ENCODE measurements at regions not wholly inside any gene's neighbourhood (a gene's known extent, or its start where the extent isn't known, plus 50 kb on each side); places are given as distances from the start of the nearest gene placed in this dataset.

DNA sequence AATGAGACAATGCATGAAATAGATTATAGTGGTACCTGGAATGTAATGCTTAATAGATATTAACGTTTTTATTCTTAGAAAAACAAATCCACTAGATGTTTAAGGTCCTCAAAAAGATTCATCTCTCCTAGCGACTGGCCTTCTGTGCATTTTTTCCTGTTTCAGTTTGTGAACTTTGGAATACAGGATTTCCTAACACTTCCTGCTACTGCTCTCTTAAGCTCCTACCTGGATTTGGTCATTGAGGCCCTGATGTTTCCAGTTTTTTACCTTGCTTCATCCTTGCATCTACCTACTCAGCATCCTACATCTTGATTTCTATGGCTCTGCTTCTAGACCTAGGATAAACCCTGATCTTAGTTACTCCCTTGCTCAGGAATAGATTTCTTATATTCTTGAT is 188.4 kb downstream of the ABCC12 start:
- no peaks in the 10 kb centered on the region for H3K27me3 ChIP-seq (ENCODE audit: low read depth, low read length)
- no peaks in the 10 kb centered on the region for H3K4me1 ChIP-seq (ENCODE audit: control insufficient read depth in 1 of 2, insufficient read depth in 2 of 2, low read length in 2 of 2)
- H3K27ac ChIP-seq (ENCODE audit: low read length), result no peak overlapping the region
- no peaks in the 10 kb centered on the region for H3K36me3 ChIP-seq (ENCODE audit: control insufficient read depth in 1 of 2, insufficient read depth in 2 of 2, low read length in 2 of 2)
- H3K9me3 ChIP-seq (ENCODE audit: control insufficient read depth in 1 of 2, low read length in 2 of 2), result no peaks in the 10 kb centered on the region
- no peak overlapping the region for H3K4me3 ChIP-seq (ENCODE audit: low read depth in 1 of 2, low read length in 2 of 2)

- H3K4me1 ChIP-seq (ENCODE audit: control insufficient read depth in 1 of 2, insufficient read depth in 2 of 2, low read length in 2 of 2), result no peaks in the 10 kb centered on the region
- no peaks in the 10 kb centered on the region for H3K27me3 ChIP-seq (ENCODE audit: low read depth, low read length)
- H3K36me3 ChIP-seq (ENCODE audit: control insufficient read depth in 1 of 2, insufficient read depth in 2 of 2, low read length in 2 of 2), result no peaks in the 10 kb centered on the region
- no peak overlapping the region for H3K27ac ChIP-seq (ENCODE audit: low read length)
- no peaks in the 10 kb centered on the region for H3K9me3 ChIP-seq (ENCODE audit: control insufficient read depth in 1 of 2, low read length in 2 of 2)
- H3K4me3 ChIP-seq (ENCODE audit: low read depth in 1 of 2, low read length in 2 of 2), result no peak overlapping the region
Measured at GRCh38 chr16:47966325-47966724, 189.5 kb downstream of the ABCC12 start.

- no peaks in the 10 kb centered on the region for H3K27me3 ChIP-seq (ENCODE audit: low read depth, low read length)
- no peak overlapping the region for H3K27ac ChIP-seq (ENCODE audit: low read length)
- H3K4me1 ChIP-seq (ENCODE audit: control insufficient read depth in 1 of 2, insufficient read depth in 2 of 2, low read length in 2 of 2), result no peaks in the 10 kb centered on the region
- H3K36me3 ChIP-seq (ENCODE audit: control insufficient read depth in 1 of 2, insufficient read depth in 2 of 2, low read length in 2 of 2), result no peaks in the 10 kb centered on the region
- no peak overlapping the region for H3K4me3 ChIP-seq (ENCODE audit: low read depth in 1 of 2, low read length in 2 of 2)
- H3K9me3 ChIP-seq (ENCODE audit: control insufficient read depth in 1 of 2, low read length in 2 of 2), result no peaks in the 10 kb centered on the region
Measured at GRCh38 chr16:47965439-47965838, 190.4 kb downstream of the ABCC12 start.

- Histone ChIP-seq H3K36me3 (ENCODE audit: control insufficient read depth in 1 of 2, insufficient read depth in 2 of 2, low read length in 2 of 2) (no peaks in the 10 kb centered on the region), H3K4me3 (ENCODE audit: low read depth in 1 of 2, low read length in 2 of 2) (no peak overlapping the region), H3K27ac (ENCODE audit: low read length) (no peak overlapping the region), H3K9me3 (ENCODE audit: control insufficient read depth in 1 of 2, low read length in 2 of 2) (no peaks in the 10 kb centered on the region), H3K4me1 (ENCODE audit: control insufficient read depth in 1 of 2, insufficient read depth in 2 of 2, low read length in 2 of 2) (no peaks in the 10 kb centered on the region), H3K27me3 (ENCODE audit: low read depth, low read length) (no peaks in the 10 kb centered on the region)
Measured at GRCh38 chr16:47958726-47959125, 197.1 kb downstream of the ABCC12 start.

- H3K9me3 ChIP-seq (ENCODE audit: control insufficient read depth in 1 of 2, low read length in 2 of 2), result no peaks in the 10 kb centered on the region
- H3K27me3 ChIP-seq (ENCODE audit: low read depth, low read length), result no peaks in the 10 kb centered on the region
- H3K36me3 ChIP-seq (ENCODE audit: control insufficient read depth in 1 of 2, insufficient read depth in 2 of 2, low read length in 2 of 2), result no peaks in the 10 kb centered on the region
- no peak overlapping the region for H3K27ac ChIP-seq (ENCODE audit: low read length)
- H3K4me1 ChIP-seq (ENCODE audit: control insufficient read depth in 1 of 2, insufficient read depth in 2 of 2, low read length in 2 of 2), result no peaks in the 10 kb centered on the region
- H3K4me3 ChIP-seq (ENCODE audit: low read depth in 1 of 2, low read length in 2 of 2), result no peak overlapping the region
Measured at GRCh38 chr16:47956916-47957315, 198.9 kb downstream of the ABCC12 start.

DNA sequence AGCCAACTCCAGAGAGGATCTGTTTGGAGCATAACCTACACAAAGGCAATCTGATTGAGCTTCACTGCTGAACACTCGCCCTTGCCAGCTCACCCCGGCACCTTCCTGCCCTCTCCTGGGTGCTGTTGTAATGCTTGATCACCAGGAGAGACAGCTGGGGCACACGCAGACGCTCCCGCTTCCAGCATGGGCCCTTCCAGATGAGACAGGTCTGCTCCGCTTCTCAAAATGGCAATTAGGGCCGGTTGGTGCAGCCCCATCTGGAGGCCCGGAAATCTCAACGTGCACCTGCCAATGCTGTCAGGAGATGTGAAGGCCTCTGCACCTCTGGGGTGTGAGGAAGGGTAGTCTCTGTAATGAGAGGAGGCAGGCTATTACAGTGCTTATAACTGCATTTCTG is 206.1 kb downstream of the ABCC12 start:
- H3K4me3 ChIP-seq (ENCODE audit: low read depth in 1 of 2, low read length in 2 of 2), result no peak overlapping the region
- H3K36me3 ChIP-seq (ENCODE audit: control insufficient read depth in 1 of 2, insufficient read depth in 2 of 2, low read length in 2 of 2), result no peaks in the 10 kb centered on the region
- no peak overlapping the region for H3K27ac ChIP-seq (ENCODE audit: low read length)
- no peaks in the 10 kb centered on the region for H3K27me3 ChIP-seq (ENCODE audit: low read depth, low read length)
- H3K4me1 ChIP-seq (ENCODE audit: control insufficient read depth in 1 of 2, insufficient read depth in 2 of 2, low read length in 2 of 2), result no peaks in the 10 kb centered on the region
- H3K9me3 ChIP-seq (ENCODE audit: control insufficient read depth in 1 of 2, low read length in 2 of 2), result peaks cover 0 to 2% of the 10 kb centered on the region in 2 donors

- H3K36me3 ChIP-seq (ENCODE audit: control insufficient read depth in 1 of 2, insufficient read depth in 2 of 2, low read length in 2 of 2), result no peaks in the 10 kb centered on the region
- no peaks in the 10 kb centered on the region for H3K27me3 ChIP-seq (ENCODE audit: low read depth, low read length)
- H3K4me3 ChIP-seq (ENCODE audit: low read depth in 1 of 2, low read length in 2 of 2), result no peak overlapping the region
- peaks cover 0 to 2% of the 10 kb centered on the region in 2 donors for H3K9me3 ChIP-seq (ENCODE audit: control insufficient read depth in 1 of 2, low read length in 2 of 2)
- H3K27ac ChIP-seq (ENCODE audit: low read length), result no peak overlapping the region
- H3K4me1 ChIP-seq (ENCODE audit: control insufficient read depth in 1 of 2, insufficient read depth in 2 of 2, low read length in 2 of 2), result no peaks in the 10 kb centered on the region
Measured at GRCh38 chr16:47949276-47949675, 206.5 kb downstream of the ABCC12 start.

DNA sequence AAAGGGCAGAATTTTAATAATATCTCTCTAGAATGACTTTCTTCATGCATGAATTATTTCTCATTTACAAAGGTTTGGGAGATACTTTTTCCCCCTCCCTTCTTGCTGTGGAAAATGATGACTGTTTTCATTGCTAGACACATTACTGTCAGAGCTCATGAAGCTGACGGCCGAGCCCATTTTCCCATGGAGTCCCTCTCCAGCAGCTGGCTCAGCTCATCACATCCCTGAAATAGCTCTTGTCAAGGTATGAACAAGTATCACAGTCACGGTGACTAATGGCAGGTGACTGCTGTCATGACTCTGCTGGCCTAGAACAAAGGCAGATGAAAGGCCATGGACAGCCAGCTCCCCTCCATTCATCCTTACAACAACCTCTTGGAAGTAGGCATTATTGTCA is 208.1 kb downstream of the ABCC12 start:
- Histone ChIP-seq H3K36me3 (ENCODE audit: control insufficient read depth in 1 of 2, insufficient read depth in 2 of 2, low read length in 2 of 2) (no peaks in the 10 kb centered on the region), H3K27ac (ENCODE audit: low read length) (no peak overlapping the region), H3K4me3 (ENCODE audit: low read depth in 1 of 2, low read length in 2 of 2) (no peak overlapping the region), H3K9me3 (ENCODE audit: control insufficient read depth in 1 of 2, low read length in 2 of 2) (peaks cover 0 to 2% of the 10 kb centered on the region in 2 donors), H3K4me1 (ENCODE audit: control insufficient read depth in 1 of 2, insufficient read depth in 2 of 2, low read length in 2 of 2) (no peaks in the 10 kb centered on the region), H3K27me3 (ENCODE audit: low read depth, low read length) (no peaks in the 10 kb centered on the region)

GRCh38 chr16:47946092-47946491 is 209.7 kb downstream of the ABCC12 start:
- H3K27me3 ChIP-seq (ENCODE audit: low read depth, low read length), result no peaks in the 10 kb centered on the region
- peaks cover 0 to 2% of the 10 kb centered on the region in 2 donors for H3K9me3 ChIP-seq (ENCODE audit: control insufficient read depth in 1 of 2, low read length in 2 of 2)
- no peak overlapping the region for H3K27ac ChIP-seq (ENCODE audit: low read length)
- H3K36me3 ChIP-seq (ENCODE audit: control insufficient read depth in 1 of 2, insufficient read depth in 2 of 2, low read length in 2 of 2), result no peaks in the 10 kb centered on the region
- no peaks in the 10 kb centered on the region for H3K4me1 ChIP-seq (ENCODE audit: control insufficient read depth in 1 of 2, insufficient read depth in 2 of 2, low read length in 2 of 2)
- no peak overlapping the region for H3K4me3 ChIP-seq (ENCODE audit: low read depth in 1 of 2, low read length in 2 of 2)

DNA sequence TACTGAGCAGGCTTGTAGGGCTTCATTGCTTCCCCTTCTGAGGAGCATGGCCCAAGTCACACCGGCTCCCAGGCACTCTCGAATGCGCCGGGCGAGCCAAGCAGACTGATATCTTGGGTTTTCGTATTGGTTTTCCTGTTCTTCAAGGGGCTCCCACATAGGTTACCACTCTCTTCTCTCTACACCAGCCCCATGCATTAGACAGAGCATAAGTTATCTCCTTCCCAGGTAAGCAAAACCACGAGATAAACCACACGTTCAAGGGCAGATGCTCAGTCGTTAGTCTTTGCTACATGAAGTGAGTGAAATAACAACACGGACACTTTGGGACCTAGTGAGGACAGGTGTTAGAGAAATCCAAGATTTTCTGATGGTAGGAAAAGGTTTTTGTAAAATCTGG is 211.2 kb downstream of the ABCC12 start:
- no peaks in the 10 kb centered on the region for H3K9me3 ChIP-seq (ENCODE audit: control insufficient read depth in 1 of 2, low read length in 2 of 2)
- H3K27ac ChIP-seq (ENCODE audit: low read length), result no peak overlapping the region
- H3K4me3 ChIP-seq (ENCODE audit: low read depth in 1 of 2, low read length in 2 of 2), result no peak overlapping the region
- no peaks in the 10 kb centered on the region for H3K27me3 ChIP-seq (ENCODE audit: low read depth, low read length)
- no peaks in the 10 kb centered on the region for H3K4me1 ChIP-seq (ENCODE audit: control insufficient read depth in 1 of 2, insufficient read depth in 2 of 2, low read length in 2 of 2)
- no peaks in the 10 kb centered on the region for H3K36me3 ChIP-seq (ENCODE audit: control insufficient read depth in 1 of 2, insufficient read depth in 2 of 2, low read length in 2 of 2)

- H3K4me3 ChIP-seq (ENCODE audit: low read depth in 1 of 2, low read length in 2 of 2), result no peak overlapping the region
- no peaks in the 10 kb centered on the region for H3K27me3 ChIP-seq (ENCODE audit: low read depth, low read length)
- no peaks in the 10 kb centered on the region for H3K9me3 ChIP-seq (ENCODE audit: control insufficient read depth in 1 of 2, low read length in 2 of 2)
- no peaks in the 10 kb centered on the region for H3K36me3 ChIP-seq (ENCODE audit: control insufficient read depth in 1 of 2, insufficient read depth in 2 of 2, low read length in 2 of 2)
- H3K27ac ChIP-seq (ENCODE audit: low read length), result no peak overlapping the region
- no peaks in the 10 kb centered on the region for H3K4me1 ChIP-seq (ENCODE audit: control insufficient read depth in 1 of 2, insufficient read depth in 2 of 2, low read length in 2 of 2)
Measured at GRCh38 chr16:47943235-47943634, 212.6 kb downstream of the ABCC12 start.

GRCh38 chr16:47940466-47940865 is 215.3 kb downstream of the ABCC12 start:
- Histone ChIP-seq H3K27me3 (ENCODE audit: low read depth, low read length) (no peaks in the 10 kb centered on the region), H3K36me3 (ENCODE audit: control insufficient read depth in 1 of 2, insufficient read depth in 2 of 2, low read length in 2 of 2) (no peaks in the 10 kb centered on the region), H3K4me1 (ENCODE audit: control insufficient read depth in 1 of 2, insufficient read depth in 2 of 2, low read length in 2 of 2) (no peaks in the 10 kb centered on the region), H3K9me3 (ENCODE audit: control insufficient read depth in 1 of 2, low read length in 2 of 2) (no peaks in the 10 kb centered on the region), H3K27ac (ENCODE audit: low read length) (no peak overlapping the region), H3K4me3 (ENCODE audit: low read depth in 1 of 2, low read length in 2 of 2) (no peak overlapping the region)

All from muscle layer of duodenum (tissue), 2 donors.